ENCODE measurements at regions not wholly inside any gene's neighbourhood (a gene's known extent, or its start where the extent isn't known, plus 50 kb on each side); places are given as distances from the start of the nearest gene placed in this dataset.

GRCh38 chr3:159249472-159250174, 447.8 kb downstream of the MFSD1 start:
- no peaks in the 10 kb centered on the region for H3K4me1 Mint-ChIP-seq (ENCODE audit: unreplicated experiment)
- peaks cover 16% of the 10 kb centered on the region for H3K27me3 Mint-ChIP-seq
- TF ChIP-seq CTCF (conservative IDR thresholded peaks at IDR 0.05): no peak
- no peak overlapping the region for H3K4me3 Mint-ChIP-seq
- peaks cover 6% of the 10 kb centered on the region for H3K9me3 Mint-ChIP-seq
- H3K27ac Mint-ChIP-seq: no peak overlapping the region
- DNase-seq (ENCODE audit: extremely low spot score, unreplicated experiment): no peak
- H3K36me3 Mint-ChIP-seq: no peaks in the 10 kb centered on the region

GRCh38 chr3:159250961-159251360, 449.1 kb downstream of the MFSD1 start:
- H3K27ac Mint-ChIP-seq: no peak overlapping the region

GRCh38 chr3:159252274-159252673, 450.4 kb downstream of the MFSD1 start:
- peaks cover 6% of the 10 kb centered on the region for H3K9me3 Mint-ChIP-seq
- no peaks in the 10 kb centered on the region for H3K36me3 Mint-ChIP-seq
- peaks cover 27% of the 10 kb centered on the region for H3K27me3 Mint-ChIP-seq
- H3K4me1 Mint-ChIP-seq (ENCODE audit: unreplicated experiment): no peaks in the 10 kb centered on the region
- TF ChIP-seq CTCF (conservative IDR thresholded peaks at IDR 0.05): no peak
- H3K27ac Mint-ChIP-seq: no peak overlapping the region
- no peak for DNase-seq (ENCODE audit: extremely low spot score, unreplicated experiment)
- no peak overlapping the region for H3K4me3 Mint-ChIP-seq

More at GRCh38 chr3:159250961-159251360, 449.1 kb downstream of the MFSD1 start:
- no peak overlapping the region for H3K4me3 Mint-ChIP-seq
- peaks cover 24% of the 10 kb centered on the region for H3K27me3 Mint-ChIP-seq
- no peak for TF ChIP-seq CTCF (conservative IDR thresholded peaks at IDR 0.05)
- no peaks in the 10 kb centered on the region for H3K4me1 Mint-ChIP-seq (ENCODE audit: unreplicated experiment)
- no peaks in the 10 kb centered on the region for H3K36me3 Mint-ChIP-seq
- H3K9me3 Mint-ChIP-seq: peaks cover 6% of the 10 kb centered on the region
- DNase-seq (ENCODE audit: extremely low spot score, unreplicated experiment): no peak

GRCh38 chr3:159252772-159253384, 451.0 kb downstream of the MFSD1 start:
- Mint-ChIP-seq H3K9me3 (peaks cover 6% of the 10 kb centered on the region), H3K27ac (no peak overlapping the region), H3K4me3 (no peak overlapping the region), H3K27me3 (peaks cover 33% of the 10 kb centered on the region), H3K4me1 (ENCODE audit: unreplicated experiment) (no peaks in the 10 kb centered on the region), H3K36me3 (no peaks in the 10 kb centered on the region)
- DNase-seq (ENCODE audit: extremely low spot score, unreplicated experiment): no peak
- TF ChIP-seq CTCF (conservative IDR thresholded peaks at IDR 0.05): peak; percentile 86

DNA sequence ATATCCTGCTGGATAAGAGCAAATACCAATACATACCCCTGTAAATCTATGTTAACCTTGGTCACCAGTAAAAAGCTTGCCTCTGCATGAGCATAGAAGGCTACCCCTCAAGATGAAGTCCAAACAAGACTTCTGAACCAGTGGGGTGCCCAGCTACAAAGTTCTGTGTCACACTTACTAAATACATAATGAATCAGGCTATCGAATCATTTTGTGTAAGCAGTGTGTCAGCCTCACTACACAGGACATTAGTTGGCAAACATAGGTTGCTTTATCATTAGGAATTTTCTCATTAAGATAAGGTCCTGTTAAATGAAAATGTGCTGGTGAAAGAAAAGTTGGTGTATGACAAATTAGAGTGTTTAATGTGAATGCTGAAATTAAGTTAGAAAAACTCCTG, 452.0 kb downstream of the MFSD1 start:
- Mint-ChIP-seq H3K4me1 (ENCODE audit: unreplicated experiment) (no peaks in the 10 kb centered on the region), H3K27me3 (peaks cover 37% of the 10 kb centered on the region), H3K36me3 (no peaks in the 10 kb centered on the region), H3K9me3 (peaks cover 6% of the 10 kb centered on the region), H3K27ac (no peak overlapping the region), H3K4me3 (no peak overlapping the region)
- DNase-seq (ENCODE audit: extremely low spot score, unreplicated experiment): no peak
- TF ChIP-seq CTCF (conservative IDR thresholded peaks at IDR 0.05): no peak
